RWPE2 (cell line): ENCODE measurements at regions not wholly inside any gene's neighbourhood (a gene's known extent, or its start where the extent isn't known, plus 50 kb on each side); places are given as distances from the start of the nearest gene placed in this dataset.
"Not testable (repeated sequence)": the region's sequence is repeated elsewhere in the genome, so short reads cannot be mapped to it uniquely, and the experiment has no call there.

Experiments
- ATAC-seq: fragments of 200-7000 bp; cut with Tn5 transposase; 3 replicates; pipeline ENCODE4 v1.9.1; 2021; ENCODE audit warnings: low read depth
- DNase-seq: peaks from one replicate; pipeline ENCODE4 v3.0.0-alpha.2; 2020; ENCODE audit warnings: low spot score
- H3K27ac ChIP-seq: fragments of 450-650 bp; 2 replicates; pipeline ENCODE4 v1.5.1; 2017; ENCODE audit warnings: mild to moderate bottlenecking; ENCODE audit not compliant: poor library complexity, severe bottlenecking
- H3K27me3 ChIP-seq: fragments of 250-450 bp; sonication (Bioruptor Pico); 2 replicates; pipeline ENCODE4 v1.5.1; 2021; ENCODE audit warnings: mild to moderate bottlenecking, moderate library complexity; ENCODE audit not compliant: insufficient read depth, poor library complexity, severe bottlenecking
- H3K36me3 ChIP-seq: fragments of 250-450 bp; sonication (Bioruptor Pico); 2 replicates; pipeline ENCODE4 v1.5.1; 2020; ENCODE audit warnings: low read depth, mild to moderate bottlenecking, moderate library complexity
- H3K4me1 ChIP-seq: fragments of 250-450 bp; sonication (Bioruptor Pico); 2 replicates; pipeline ENCODE4 v1.5.1; 2021; ENCODE audit warnings: mild to moderate bottlenecking, moderate library complexity; ENCODE audit not compliant: insufficient read depth, poor library complexity, severe bottlenecking
- H3K4me3 ChIP-seq: fragments of 250-450 bp; sonication (Bioruptor Pico); 2 replicates; pipeline ENCODE4 v1.5.1; 2021; ENCODE audit warnings: mild to moderate bottlenecking, moderate library complexity; ENCODE audit not compliant: severe bottlenecking
- H3K9me3 ChIP-seq: fragments of 250-450 bp; sonication (Bioruptor Pico); 2 replicates; pipeline ENCODE4 v1.5.1; 2021; ENCODE audit warnings: mild to moderate bottlenecking, moderate library complexity; ENCODE audit not compliant: severe bottlenecking
- TF ChIP-seq, protein P1 (sequence below): fragments of 450-650 bp; IDR thresholded peaks from one replicate; pipeline ENCODE4 v1.5.1; 2017; ENCODE audit warnings: mild to moderate bottlenecking, moderate library complexity; ENCODE audit not compliant: poor library complexity, severe bottlenecking

- ATAC-seq: no peak
- TF ChIP-seq, protein P1, sequence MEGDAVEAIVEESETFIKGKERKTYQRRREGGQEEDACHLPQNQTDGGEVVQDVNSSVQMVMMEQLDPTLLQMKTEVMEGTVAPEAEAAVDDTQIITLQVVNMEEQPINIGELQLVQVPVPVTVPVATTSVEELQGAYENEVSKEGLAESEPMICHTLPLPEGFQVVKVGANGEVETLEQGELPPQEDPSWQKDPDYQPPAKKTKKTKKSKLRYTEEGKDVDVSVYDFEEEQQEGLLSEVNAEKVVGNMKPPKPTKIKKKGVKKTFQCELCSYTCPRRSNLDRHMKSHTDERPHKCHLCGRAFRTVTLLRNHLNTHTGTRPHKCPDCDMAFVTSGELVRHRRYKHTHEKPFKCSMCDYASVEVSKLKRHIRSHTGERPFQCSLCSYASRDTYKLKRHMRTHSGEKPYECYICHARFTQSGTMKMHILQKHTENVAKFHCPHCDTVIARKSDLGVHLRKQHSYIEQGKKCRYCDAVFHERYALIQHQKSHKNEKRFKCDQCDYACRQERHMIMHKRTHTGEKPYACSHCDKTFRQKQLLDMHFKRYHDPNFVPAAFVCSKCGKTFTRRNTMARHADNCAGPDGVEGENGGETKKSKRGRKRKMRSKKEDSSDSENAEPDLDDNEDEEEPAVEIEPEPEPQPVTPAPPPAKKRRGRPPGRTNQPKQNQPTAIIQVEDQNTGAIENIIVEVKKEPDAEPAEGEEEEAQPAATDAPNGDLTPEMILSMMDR: no peak
- no peaks in the 10 kb centered on the region for H3K4me1 ChIP-seq
Measured at GRCh38 chr12:105524961-105525360, 194.5 kb downstream of the C12orf75 start.

GRCh38 chr12:105534068-105534467, 203.6 kb downstream of the C12orf75 start:
- no peaks in the 10 kb centered on the region for H3K27me3 ChIP-seq
- no peak overlapping the region for H3K27ac ChIP-seq
- H3K4me3 ChIP-seq: no peak overlapping the region
- H3K36me3 ChIP-seq: no peaks in the 10 kb centered on the region
- DNase-seq (no peak), ATAC-seq (no peak)
- H3K9me3 ChIP-seq: peaks cover 7% of the 10 kb centered on the region
- TF ChIP-seq, protein P1: no peak
- H3K4me1 ChIP-seq: no peaks in the 10 kb centered on the region

More at GRCh38 chr12:105524961-105525360, 194.5 kb downstream of the C12orf75 start:
- Histone ChIP-seq H3K9me3 (no peaks in the 10 kb centered on the region), H3K4me3 (no peak overlapping the region), H3K27ac (no peak overlapping the region), H3K36me3 (no peaks in the 10 kb centered on the region), H3K27me3 (no peaks in the 10 kb centered on the region)
- no peak for DNase-seq

GRCh38 chr12:105535033-105535432, 204.5 kb downstream of the C12orf75 start:
- H3K27ac ChIP-seq: not testable (repeated sequence)

GRCh38 chr12:105538880-105539279, 208.4 kb downstream of the C12orf75 start:
- DNase-seq: no peak
- TF ChIP-seq, protein P1: no peak
- no peak for ATAC-seq
- Histone ChIP-seq H3K27me3 (no peaks in the 10 kb centered on the region), H3K36me3 (no peaks in the 10 kb centered on the region), H3K4me1 (no peaks in the 10 kb centered on the region), H3K9me3 (peaks cover 7% of the 10 kb centered on the region), H3K4me3 (no peak overlapping the region), H3K27ac (no peak overlapping the region)

More at GRCh38 chr12:105535033-105535432, 204.5 kb downstream of the C12orf75 start:
- not testable (repeated sequence) for H3K4me1 ChIP-seq, DNase-seq, H3K4me3 ChIP-seq, H3K27me3 ChIP-seq, H3K36me3 ChIP-seq, ATAC-seq, H3K9me3 ChIP-seq

DNA sequence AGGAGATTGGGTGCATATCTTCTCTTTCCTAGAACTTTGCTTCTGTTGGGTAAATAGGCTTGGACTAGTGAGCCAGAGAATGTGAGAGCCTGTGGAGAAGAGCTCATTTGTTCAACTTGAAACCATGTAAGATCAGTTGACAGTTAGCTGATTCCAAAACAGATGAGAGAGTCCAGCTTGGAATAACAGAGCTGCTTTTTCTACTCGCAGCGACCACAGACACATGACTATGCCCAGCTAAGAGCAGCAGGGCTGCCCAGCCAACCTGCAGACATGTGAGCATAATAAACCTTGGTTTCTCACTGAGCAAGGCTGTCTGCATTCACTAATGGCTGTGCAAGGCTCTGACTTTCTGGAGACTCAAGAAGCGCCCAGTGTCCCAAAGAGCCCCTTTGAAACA, 209.2 kb downstream of the C12orf75 start:
- no peak overlapping the region for H3K27ac ChIP-seq
- H3K36me3 ChIP-seq: no peaks in the 10 kb centered on the region
- no peaks in the 10 kb centered on the region for H3K4me1 ChIP-seq
- DNase-seq (no peak), ATAC-seq (no peak)
- H3K9me3 ChIP-seq: peaks cover 5% of the 10 kb centered on the region
- TF ChIP-seq, protein P1: no peak
- H3K27me3 ChIP-seq: no peaks in the 10 kb centered on the region
- no peak overlapping the region for H3K4me3 ChIP-seq
